IMR-90 (cell line): ENCODE measurements at regions not wholly inside any gene's neighbourhood (a gene's known extent, or its start where the extent isn't known, plus 50 kb on each side); places are given as distances from the start of the nearest gene placed in this dataset.

Experiments used
- ATAC-seq: fragments of 200-7000 bp; cut with Tn5 transposase; 2 replicates; pipeline ENCODE4 v1.9.1; 2020; ENCODE audit warnings: low read depth, mild to moderate bottlenecking, moderate library complexity
- BruUV-seq: library from RNA; stranded (reverse); fragments of 400-500 nt; replicated peaks from 2 replicates; lab custom pipeline; 2021; lab: Mats Ljungman, UMichigan
- CTCF ChIA-PET: fragments of 300-600 bp; formaldehyde crosslinking; extraction: SDS; loops from one replicate; lab custom pipeline; 2021; ENCODE audit warnings: antibody characterized with exemption; lab: Yijun Ruan, JAX
- POLR2A ChIA-PET: fragments of 300-600 bp; sonication (Branson Sonifier 250); formaldehyde crosslinking; loops from one replicate; lab custom pipeline; 2022; ENCODE audit warnings: antibody characterized with exemption; ENCODE audit not compliant: unreplicated experiment; lab: Charles Lee
- DNase-seq: peaks from one replicate; pipeline ENCODE4 v3.0.0; 2013
- H2AFZ ChIP-seq: replicated peaks from 2 replicates; pipeline ENCODE3; 2013; ENCODE audit warnings: low read length, mild to moderate bottlenecking; ENCODE audit not compliant: poor library complexity
- H2AK5ac ChIP-seq: 2 replicates; pipeline ENCODE4 v1.6.1; 2013; ENCODE audit warnings: low read depth, low read length, inconsistent platforms
- H2AK9ac ChIP-seq: replicated peaks from 2 replicates; pipeline ENCODE3; 2013; ENCODE audit warnings: mild to moderate bottlenecking, low read depth, low read length, moderate library complexity; ENCODE audit not compliant: poor library complexity
- H2BK120ac ChIP-seq: 2 replicates; pipeline ENCODE4 v1.6.1; 2013; ENCODE audit warnings: low read depth, low read length, inconsistent platforms
- H2BK15ac ChIP-seq: 3 replicates; pipeline ENCODE4 v1.6.1; 2013; ENCODE audit warnings: low read depth, low read length, inconsistent platforms
- H2BK20ac ChIP-seq: 2 replicates; pipeline ENCODE4 v1.6.1; 2013; ENCODE audit warnings: low read depth, mild to moderate bottlenecking, inconsistent platforms, low read length, moderate library complexity
- H2BK5ac ChIP-seq: 2 replicates; pipeline ENCODE4 v1.6.1; 2013; ENCODE audit warnings: mild to moderate bottlenecking, low read depth, low read length, inconsistent platforms; ENCODE audit not compliant: poor library complexity, severe bottlenecking
- H3K14ac ChIP-seq: replicated peaks from 2 replicates; pipeline ENCODE4 v1.6.1; 2013; ENCODE audit warnings: low read depth, low read length, inconsistent platforms
- H3K18ac ChIP-seq: 2 replicates; pipeline ENCODE4 v1.6.1; 2013; ENCODE audit warnings: low read depth, low read length, control low read depth
- H3K23ac ChIP-seq: 2 replicates; pipeline ENCODE4 v1.6.1; 2013; ENCODE audit warnings: low read depth, low read length, inconsistent platforms
- H3K27ac ChIP-seq: 2 replicates; pipeline ENCODE4 v1.5.1; 2013; ENCODE audit warnings: mild to moderate bottlenecking, control low read depth, low read length; ENCODE audit not compliant: insufficient read depth
- H3K27me3 ChIP-seq: 2 replicates; pipeline ENCODE4 v1.6.1; 2013; ENCODE audit warnings: low read length; ENCODE audit not compliant: control insufficient read depth, insufficient read depth
- H3K36me3 ChIP-seq: 2 replicates; pipeline ENCODE4 v1.6.1; 2013; ENCODE audit warnings: low read length, mixed read lengths; ENCODE audit not compliant: control insufficient read depth, insufficient read depth
- H3K4ac ChIP-seq: 2 replicates; pipeline ENCODE4 v1.6.1; 2013; ENCODE audit warnings: low read depth, low read length, inconsistent platforms
- H3K4me1 ChIP-seq: 2 replicates; pipeline ENCODE4 v1.6.1; 2013; ENCODE audit warnings: low read length, mixed read lengths; ENCODE audit not compliant: control insufficient read depth, insufficient read depth
- H3K4me2 ChIP-seq: 2 replicates; pipeline ENCODE4 v1.6.1; 2013; ENCODE audit warnings: low read depth, mild to moderate bottlenecking, control low read depth, low read length, moderate library complexity
- H3K4me3 ChIP-seq: 2 replicates; pipeline ENCODE4 v1.5.1; 2013; ENCODE audit warnings: low read depth, mild to moderate bottlenecking, control low read depth, low read length, moderate library complexity; ENCODE audit not compliant: insufficient read depth
- H3K56ac ChIP-seq: 2 replicates; pipeline ENCODE4 v1.6.1; 2013; ENCODE audit warnings: low read length, inconsistent platforms; ENCODE audit not compliant: insufficient read depth; ENCODE audit errors: extremely low read depth
- H3K79me1 ChIP-seq, 2 experiments: 2 replicates each; pipeline ENCODE4 v1.6.1; 2013; ENCODE audit warnings: low read length in 2 of 2, inconsistent platforms in 1 of 2, low read depth in 1 of 2
- H3K9ac ChIP-seq: 2 replicates; pipeline ENCODE4 v1.6.1; 2013; ENCODE audit warnings: low read depth, low read length, control low read depth
- H3K9me1 ChIP-seq: 2 replicates; pipeline ENCODE4 v1.6.1; 2013; ENCODE audit warnings: low read length, inconsistent platforms; ENCODE audit not compliant: insufficient read depth
- H3K9me3 ChIP-seq: 2 replicates; pipeline ENCODE4 v1.6.1; 2013; ENCODE audit warnings: low read length; ENCODE audit not compliant: control insufficient read depth, insufficient read depth
- H4K20me1 ChIP-seq: 2 replicates; pipeline ENCODE4 v1.6.1; 2013; ENCODE audit warnings: low read length, inconsistent platforms; ENCODE audit not compliant: insufficient read depth
- H4K5ac ChIP-seq: 2 replicates; pipeline ENCODE4 v1.6.1; 2013; ENCODE audit warnings: mild to moderate bottlenecking, low read depth, low read length, control low read depth
- H4K8ac ChIP-seq, 2 experiments: 2 replicates each; pipeline ENCODE4 v1.6.1; 2013; ENCODE audit warnings: low read depth in 2 of 2, low read length in 2 of 2, control low read depth in 1 of 2, inconsistent platforms in 1 of 2
- H4K91ac ChIP-seq: 2 replicates; pipeline ENCODE4 v1.6.1; 2013; ENCODE audit warnings: low read depth, low read length, inconsistent platforms; ENCODE audit not compliant: insufficient read depth
- BHLHE40 ChIP-seq: fragments of 150-350 bp; IDR thresholded peaks from 2 replicates; pipeline ENCODE4 v1.6.1; 2016; ENCODE audit warnings: mild to moderate bottlenecking, low read depth, low read length
- CEBPB ChIP-seq: IDR thresholded peaks from 2 replicates; pipeline ENCODE4 v1.6.1; 2012; ENCODE audit warnings: low read depth, low read length, improper control_type of control experiment
- CHD1 ChIP-seq: IDR thresholded peaks from 2 replicates; pipeline ENCODE4 v1.6.1; 2012; ENCODE audit warnings: low read depth, low read length, improper control_type of control experiment
- MAFK ChIP-seq: IDR thresholded peaks from 2 replicates; pipeline ENCODE4 v1.6.1; 2012; ENCODE audit warnings: low read depth, low read length, improper control_type of control experiment
- MXI1 ChIP-seq: IDR thresholded peaks from 2 replicates; pipeline ENCODE4 v1.6.1; 2012; ENCODE audit warnings: low read depth, mild to moderate bottlenecking, low read length, moderate library complexity, borderline replicate concordance
- NFE2L2 ChIP-seq: fragments of 150-350 bp; IDR thresholded peaks from 2 replicates; pipeline ENCODE4 v1.6.1; 2016; ENCODE audit warnings: low read depth, mild to moderate bottlenecking, low read length
- POLR2A ChIP-seq: IDR thresholded peaks from 2 replicates; pipeline ENCODE4 v1.6.1; 2012; ENCODE audit warnings: mild to moderate bottlenecking, low read depth, low read length
- RAD21 ChIP-seq: IDR thresholded peaks from 2 replicates; pipeline ENCODE4 v1.6.1; 2012; ENCODE audit warnings: low read length, improper control_type of control experiment
- RCOR1 ChIP-seq: IDR thresholded peaks from 2 replicates; pipeline ENCODE4 v1.6.1; 2012; ENCODE audit warnings: mild to moderate bottlenecking, low read length, improper control_type of control experiment; ENCODE audit not compliant: insufficient replicate concordance
- SMC3 ChIP-seq: fragments of 150-350 bp; IDR thresholded peaks from 2 replicates; pipeline ENCODE4 v1.6.1; 2016; ENCODE audit warnings: low read depth, mild to moderate bottlenecking, antibody characterized with exemption, low read length, moderate library complexity
- WGBS, 2 experiments: methylation state at CpG; one replicate each; pipeline versions ENCODE4 v1.1.5 to v1.1.7; 2013; ENCODE audit warnings: missing lambda C conversion rate in 2 of 2; ENCODE audit not compliant: insufficient read length in 1 of 2; ENCODE audit errors: extremely low coverage in 2 of 2; 5-methylcytosine and 5-hydroxymethylcytosine counted together
- dilution Hi-C: fragments of 300-500 bp; cut with HindIII; formaldehyde crosslinking; loops from one replicate; pipeline ENCODE4 v1.14.3; 2018; ENCODE audit warnings: low sequenced_read_pairs; ENCODE audit not compliant: unreplicated experiment
- in situ Hi-C: fragments of 300-500 bp; cut with MboI; formaldehyde crosslinking; loops from 3 replicates; pipeline ENCODE4 v1.14.3; 2019; ENCODE audit warnings: low sequenced_read_pairs, inconsistent platforms, mixed read lengths
- intact Hi-C: fragments of 100-400 bp; cut with micrococcal nuclease; formaldehyde crosslinking; loops from 2 replicates; pipeline ENCODE4 v1.10.0; 2022
- TF ChIP-seq, protein P1 (sequence below): fragments of 150-350 bp; IDR thresholded peaks from 2 replicates; pipeline ENCODE4 v1.6.1; 2017; ENCODE audit warnings: mild to moderate bottlenecking, antibody characterized with exemption, low read length, low read depth
- TF ChIP-seq, protein P2 (sequence below): conservative IDR thresholded peaks from 2 replicates; pipeline ENCODE4 v1.5.1; 2012; ENCODE audit warnings: mild to moderate bottlenecking, low read depth, low read length, improper control_type of control experiment
- TF ChIP-seq, protein P3 (sequence below): fragments of 150-350 bp; IDR thresholded peaks from 2 replicates; pipeline ENCODE4 v1.6.1; 2016; ENCODE audit warnings: low read depth, mild to moderate bottlenecking, low read length, moderate library complexity, borderline replicate concordance

DNA sequence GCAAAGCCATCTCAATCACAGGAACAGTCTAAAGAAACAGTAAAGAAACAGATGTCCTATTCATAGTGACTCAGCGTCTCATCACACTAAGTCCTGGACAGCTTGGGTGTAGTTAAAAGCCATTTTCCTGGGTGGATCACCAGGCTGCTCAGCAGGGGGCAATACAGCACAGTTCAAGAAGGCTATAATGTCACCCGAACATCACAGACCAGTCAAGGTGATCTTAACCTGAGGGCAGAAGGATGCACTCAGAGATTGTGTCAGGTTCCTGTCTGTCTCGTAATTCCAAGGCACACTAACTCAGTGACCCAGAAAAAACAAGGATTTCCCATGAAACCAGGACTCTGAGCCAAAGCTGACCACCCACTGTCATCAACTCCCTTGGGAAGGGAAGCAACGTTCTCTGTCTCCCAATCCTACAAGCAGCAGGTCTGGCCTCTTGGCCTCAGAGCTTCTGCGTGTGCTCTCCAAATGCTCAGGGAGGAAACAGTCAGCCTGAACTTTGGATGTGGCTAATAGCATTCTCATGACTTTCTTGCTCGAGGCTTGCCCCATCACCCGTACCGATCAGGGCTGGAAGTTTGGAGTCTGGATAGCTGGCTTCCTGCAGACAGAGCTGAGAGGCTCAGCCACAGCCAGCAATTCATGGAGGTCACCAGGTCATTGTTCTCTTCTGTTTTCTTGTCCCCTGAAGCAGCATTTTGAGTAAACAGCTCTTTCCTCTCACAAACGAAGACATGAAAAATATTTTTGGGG, 90.4 kb upstream of the FAM171A1 start:
- Histone ChIP-seq H2AK9ac (no peak overlapping the region), H4K20me1 (no peaks in the 10 kb centered on the region; the same call in 1 of the 2 replicates), H3K4me1 (peaks cover 5% of the 10 kb centered on the region), H3K4me2 (no peak overlapping the region), H3K36me3 (no peaks in the 10 kb centered on the region), H2BK120ac (peak overlapping the region; percentile 82), H2AFZ (peak overlapping the region; percentile 53), H3K56ac (peak overlapping the region; percentile 14; the same call in 1 of the 2 replicates), H3K27me3 (peaks cover 4% of the 10 kb centered on the region), H4K5ac (0 out of 2 replicates have a peak overlapping the region, but pooled peaks have one; percentile 7), H4K91ac (peak overlapping the region; percentile 58; the same call in 1 of the 2 replicates), H3K4me3 (no peak overlapping the region), H3K18ac (0 out of 2 replicates have a peak overlapping the region, but pooled peaks have one; percentile 0), H4K8ac (peak overlapping the region in 1 of 2 experiments; percentile 27; a peak in 1 of 4 replicates), H2BK20ac (peak overlapping the region; percentile 71), H3K79me1 (no peaks in the 10 kb centered on the region), H2AK5ac (peak overlapping the region; percentile 35; the same call in 1 of the 2 replicates), H3K9me1 (peaks cover 7% of the 10 kb centered on the region), H3K23ac (peak overlapping the region; percentile 45), H3K9ac (no peak overlapping the region), H2BK15ac (peak overlapping the region; percentile 1; the same call in 1 of the 3 replicates), H3K9me3 (peaks cover 2% of the 10 kb centered on the region), H3K4ac (peak overlapping the region; percentile 63), H2BK5ac (peak overlapping the region; percentile 10), H3K14ac (peak overlapping the region; percentile 28), H3K27ac (no peak overlapping the region)
- 24% methylated on average over 4 of the region's 9 CpGs; no CpG with 5 or more reads in 1 of the 2 experiments for WGBS, 2 experiments
- intact Hi-C loops = loop anchor here (1.0 kb wide), 1 partner anchor 255 kb away; no protein-coding TSS in a partner anchor
- dilution Hi-C loops = no loop called here
- ChIA-PET POLR2A (no interaction called here), CTCF (interaction anchor here (0.6 to 1.6 kb wide), 14 partner anchors 11 to 267 kb away, joined by 3 to 13 read pairs (median 4); partner anchors contain the start of gene ITGA8)
- in situ Hi-C loops = no loop called here
- DNase-seq = peak; percentile 27
- no TSS peak for BruUV-seq
- peak; percentile 72 for ATAC-seq
- TF ChIP-seq RCOR1 (no peak), SMC3 (peak; percentile 19; the same call in 1 of the 2 replicates), MXI1 (no peak), NFE2L2 (peak; percentile 66; the same call in 1 of the 2 replicates), RAD21 (0 out of 2 replicates have a peak, but pooled peaks have one; percentile 14), CEBPB (no peak), CHD1 (no peak), POLR2A (no peak), BHLHE40 (no peak), MAFK (no peak)
- TF ChIP-seq, protein P1, sequence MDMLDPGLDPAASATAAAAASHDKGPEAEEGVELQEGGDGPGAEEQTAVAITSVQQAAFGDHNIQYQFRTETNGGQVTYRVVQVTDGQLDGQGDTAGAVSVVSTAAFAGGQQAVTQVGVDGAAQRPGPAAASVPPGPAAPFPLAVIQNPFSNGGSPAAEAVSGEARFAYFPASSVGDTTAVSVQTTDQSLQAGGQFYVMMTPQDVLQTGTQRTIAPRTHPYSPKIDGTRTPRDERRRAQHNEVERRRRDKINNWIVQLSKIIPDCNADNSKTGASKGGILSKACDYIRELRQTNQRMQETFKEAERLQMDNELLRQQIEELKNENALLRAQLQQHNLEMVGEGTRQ = no peak
- TF ChIP-seq, protein P2, sequence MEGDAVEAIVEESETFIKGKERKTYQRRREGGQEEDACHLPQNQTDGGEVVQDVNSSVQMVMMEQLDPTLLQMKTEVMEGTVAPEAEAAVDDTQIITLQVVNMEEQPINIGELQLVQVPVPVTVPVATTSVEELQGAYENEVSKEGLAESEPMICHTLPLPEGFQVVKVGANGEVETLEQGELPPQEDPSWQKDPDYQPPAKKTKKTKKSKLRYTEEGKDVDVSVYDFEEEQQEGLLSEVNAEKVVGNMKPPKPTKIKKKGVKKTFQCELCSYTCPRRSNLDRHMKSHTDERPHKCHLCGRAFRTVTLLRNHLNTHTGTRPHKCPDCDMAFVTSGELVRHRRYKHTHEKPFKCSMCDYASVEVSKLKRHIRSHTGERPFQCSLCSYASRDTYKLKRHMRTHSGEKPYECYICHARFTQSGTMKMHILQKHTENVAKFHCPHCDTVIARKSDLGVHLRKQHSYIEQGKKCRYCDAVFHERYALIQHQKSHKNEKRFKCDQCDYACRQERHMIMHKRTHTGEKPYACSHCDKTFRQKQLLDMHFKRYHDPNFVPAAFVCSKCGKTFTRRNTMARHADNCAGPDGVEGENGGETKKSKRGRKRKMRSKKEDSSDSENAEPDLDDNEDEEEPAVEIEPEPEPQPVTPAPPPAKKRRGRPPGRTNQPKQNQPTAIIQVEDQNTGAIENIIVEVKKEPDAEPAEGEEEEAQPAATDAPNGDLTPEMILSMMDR = peak; percentile 38; the same call in 1 of the 2 replicates
- TF ChIP-seq, protein P3, sequence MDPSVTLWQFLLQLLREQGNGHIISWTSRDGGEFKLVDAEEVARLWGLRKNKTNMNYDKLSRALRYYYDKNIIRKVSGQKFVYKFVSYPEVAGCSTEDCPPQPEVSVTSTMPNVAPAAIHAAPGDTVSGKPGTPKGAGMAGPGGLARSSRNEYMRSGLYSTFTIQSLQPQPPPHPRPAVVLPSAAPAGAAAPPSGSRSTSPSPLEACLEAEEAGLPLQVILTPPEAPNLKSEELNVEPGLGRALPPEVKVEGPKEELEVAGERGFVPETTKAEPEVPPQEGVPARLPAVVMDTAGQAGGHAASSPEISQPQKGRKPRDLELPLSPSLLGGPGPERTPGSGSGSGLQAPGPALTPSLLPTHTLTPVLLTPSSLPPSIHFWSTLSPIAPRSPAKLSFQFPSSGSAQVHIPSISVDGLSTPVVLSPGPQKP = no peak
